ENCODE measurements at regions not wholly inside any gene's neighbourhood (a gene's known extent, or its start where the extent isn't known, plus 50 kb on each side); places are given as distances from the start of the nearest gene placed in this dataset.

GRCh38 chr4:63618883-63619718, 790.1 kb downstream of the TECRL start:
- no peaks in the 10 kb centered on the region for H3K36me3 Mint-ChIP-seq (ENCODE audit: low read depth)
- no peak overlapping the region for H3K27ac Mint-ChIP-seq
- POLR2A ChIA-PET, result no interaction called here
- no peak overlapping the region for H3K4me3 Mint-ChIP-seq
- DNase-seq, result no peak
- H3K9me3 Mint-ChIP-seq, result no peaks in the 10 kb centered on the region
- no peaks in the 10 kb centered on the region for H3K4me1 Mint-ChIP-seq
- no peaks in the 10 kb centered on the region for H3K27me3 Mint-ChIP-seq
- CTCF ChIA-PET, result no interaction called here

GRCh38 chr4:63607169-63607872, 801.9 kb downstream of the TECRL start:
- no peaks in the 10 kb centered on the region for H3K27me3 Mint-ChIP-seq
- no peak overlapping the region for H3K4me3 Mint-ChIP-seq
- no peak overlapping the region for H3K27ac Mint-ChIP-seq
- peaks cover 9% of the 10 kb centered on the region for H3K9me3 Mint-ChIP-seq
- POLR2A ChIA-PET, result no interaction called here
- H3K4me1 Mint-ChIP-seq, result no peaks in the 10 kb centered on the region
- no peaks in the 10 kb centered on the region for H3K36me3 Mint-ChIP-seq (ENCODE audit: low read depth)
- no peak for DNase-seq
- CTCF ChIA-PET, result no interaction called here

DNA sequence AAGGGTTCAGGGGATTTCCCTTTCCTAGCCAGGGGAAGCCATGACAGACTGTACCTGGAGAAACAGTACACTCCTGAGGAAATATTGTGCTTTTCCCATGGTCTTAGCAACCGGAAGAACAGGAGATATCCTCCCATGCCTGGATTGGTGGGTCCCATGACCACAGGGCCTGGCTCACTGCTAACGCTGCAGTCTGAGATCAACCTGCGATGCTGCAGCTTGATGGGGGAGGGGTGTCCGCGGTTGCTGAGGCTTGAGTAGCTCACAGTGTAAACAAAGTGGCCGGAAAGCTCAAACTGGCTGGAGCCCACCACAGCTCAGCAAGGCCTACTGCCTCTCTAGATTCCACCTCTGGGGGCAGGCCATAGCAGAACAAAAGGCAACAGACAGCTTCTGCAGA, 819.5 kb downstream of the TECRL start:
- Mint-ChIP-seq H3K27ac (no peak overlapping the region), H3K4me1 (no peaks in the 10 kb centered on the region), H3K4me3 (no peak overlapping the region), H3K9me3 (peaks cover 15% of the 10 kb centered on the region), H3K36me3 (ENCODE audit: low read depth) (no peaks in the 10 kb centered on the region), H3K27me3 (no peaks in the 10 kb centered on the region)
- ChIA-PET POLR2A (no interaction called here), CTCF (no interaction called here)
- no peak for DNase-seq

DNA sequence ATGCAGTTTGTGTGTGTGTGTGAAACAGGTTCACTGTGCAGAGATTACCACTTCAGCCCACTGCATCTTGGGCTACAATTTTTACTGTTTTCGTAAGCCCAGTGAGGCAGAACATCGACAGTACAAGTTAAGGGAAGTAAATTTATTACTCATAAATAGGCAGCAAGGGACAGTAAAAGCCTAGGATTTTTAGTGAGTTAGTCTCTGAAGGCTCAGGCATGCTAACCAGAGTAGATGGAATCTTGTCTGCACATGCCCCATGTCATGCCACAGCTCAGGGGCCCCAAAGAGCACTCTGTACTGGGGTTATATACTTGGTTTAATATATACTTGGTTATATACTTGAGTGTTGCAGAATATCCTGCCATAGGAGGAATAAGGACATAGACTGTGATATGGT, 825.7 kb downstream of the TECRL start:
- CTCF ChIA-PET, result no interaction called here
- H3K36me3 Mint-ChIP-seq (ENCODE audit: low read depth), result no peaks in the 10 kb centered on the region
- POLR2A ChIA-PET, result interaction anchor here (0.5 kb wide), 1 partner anchor 13 kb away, joined by 3 read pairs; no protein-coding TSS in a partner anchor
- H3K27ac Mint-ChIP-seq, result no peak overlapping the region
- H3K4me3 Mint-ChIP-seq, result no peak overlapping the region
- H3K27me3 Mint-ChIP-seq, result no peaks in the 10 kb centered on the region
- H3K4me1 Mint-ChIP-seq, result no peaks in the 10 kb centered on the region
- DNase-seq, result no peak
- peaks cover 4% of the 10 kb centered on the region for H3K9me3 Mint-ChIP-seq

DNA sequence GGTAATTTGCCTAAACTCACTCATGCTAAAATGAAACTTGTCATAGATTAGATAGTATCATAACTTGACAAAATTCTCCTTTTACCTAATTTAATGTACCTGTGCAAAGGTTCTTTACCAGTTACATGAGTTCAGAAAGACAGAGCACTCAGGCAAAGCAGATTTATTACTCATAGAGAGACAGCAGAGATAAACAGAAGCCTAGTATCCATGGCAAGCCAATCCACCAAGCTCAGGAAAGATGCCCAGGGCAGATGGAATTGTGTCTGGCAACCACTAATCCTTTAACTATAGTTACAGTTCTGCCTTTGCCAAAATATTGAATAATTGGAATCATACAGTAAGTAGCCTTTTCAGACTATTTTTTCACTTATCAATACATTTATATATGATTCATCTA, 826.2 kb downstream of the TECRL start:
- ChIA-PET POLR2A (no interaction called here), CTCF (no interaction called here)
- Mint-ChIP-seq H3K4me1 (no peaks in the 10 kb centered on the region), H3K4me3 (no peak overlapping the region), H3K27me3 (no peaks in the 10 kb centered on the region), H3K9me3 (peaks cover 4% of the 10 kb centered on the region), H3K27ac (no peak overlapping the region), H3K36me3 (ENCODE audit: low read depth) (no peaks in the 10 kb centered on the region)
- DNase-seq, result no peak

- Mint-ChIP-seq H3K27me3 (no peaks in the 10 kb centered on the region), H3K4me1 (no peaks in the 10 kb centered on the region), H3K4me3 (no peak overlapping the region), H3K9me3 (peaks cover 4% of the 10 kb centered on the region), H3K36me3 (ENCODE audit: low read depth) (no peaks in the 10 kb centered on the region), H3K27ac (no peak overlapping the region)
- DNase-seq, result no peak
- ChIA-PET POLR2A (no interaction called here), CTCF (no interaction called here)
Observed at GRCh38 chr4:63580796-63581475, 828.3 kb downstream of the TECRL start.

- peaks cover 4% of the 10 kb centered on the region for H3K9me3 Mint-ChIP-seq
- H3K27ac Mint-ChIP-seq, result no peak overlapping the region
- H3K36me3 Mint-ChIP-seq (ENCODE audit: low read depth), result no peaks in the 10 kb centered on the region
- ChIA-PET CTCF (no interaction called here), POLR2A (no interaction called here)
- H3K4me1 Mint-ChIP-seq, result no peaks in the 10 kb centered on the region
- no peak overlapping the region for H3K4me3 Mint-ChIP-seq
- no peak for DNase-seq
- H3K27me3 Mint-ChIP-seq, result no peaks in the 10 kb centered on the region
Observed at GRCh38 chr4:63578383-63578782, 830.9 kb downstream of the TECRL start.

- Mint-ChIP-seq H3K27ac (no peak overlapping the region), H3K27me3 (no peaks in the 10 kb centered on the region), H3K9me3 (peaks cover 4% of the 10 kb centered on the region), H3K36me3 (ENCODE audit: low read depth) (no peaks in the 10 kb centered on the region), H3K4me3 (no peak overlapping the region), H3K4me1 (no peaks in the 10 kb centered on the region)
- ChIA-PET POLR2A (no interaction called here), CTCF (no interaction called here)
- DNase-seq, result no peak
Observed at GRCh38 chr4:63566658-63567057, 842.6 kb downstream of the TECRL start.

DNA sequence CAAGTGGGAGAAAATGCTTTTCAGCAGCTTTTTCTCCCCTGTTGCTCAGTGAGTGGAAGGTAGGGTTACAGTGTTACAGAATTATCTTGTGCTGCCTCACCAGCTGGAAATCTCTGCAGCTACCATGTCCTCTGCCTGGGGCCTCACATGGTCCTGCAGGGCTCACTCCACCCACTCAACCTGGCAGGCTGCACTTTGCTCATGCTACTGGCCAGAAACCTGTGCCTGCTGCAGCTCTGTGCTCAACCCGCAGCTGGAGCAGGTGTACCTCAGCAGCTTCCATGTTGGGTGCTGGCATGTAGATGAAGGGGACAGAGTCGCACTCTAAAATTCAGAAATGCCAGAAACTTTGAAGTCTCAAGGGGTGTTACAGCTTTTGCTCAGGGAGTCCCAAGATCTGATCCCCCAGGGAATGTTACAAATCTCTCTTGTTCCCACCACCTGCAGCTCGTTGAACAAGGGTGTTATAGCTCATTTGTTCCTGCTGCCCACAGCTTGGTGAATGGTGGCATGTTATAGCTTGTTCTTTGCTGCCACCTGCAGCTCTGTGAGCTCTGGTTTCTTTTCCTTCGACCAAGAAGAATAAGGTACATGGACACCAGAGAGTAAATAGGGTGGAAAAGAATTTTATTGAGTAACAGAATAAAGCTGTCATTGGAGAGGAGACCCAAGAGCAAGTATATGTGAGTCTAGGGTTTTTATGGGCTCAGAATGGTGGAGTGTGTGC, 845.8 kb downstream of the TECRL start:
- Mint-ChIP-seq H3K4me1 (no peaks in the 10 kb centered on the region), H3K27me3 (no peaks in the 10 kb centered on the region), H3K9me3 (peaks cover 5% of the 10 kb centered on the region), H3K36me3 (ENCODE audit: low read depth) (no peaks in the 10 kb centered on the region), H3K4me3 (no peak overlapping the region), H3K27ac (no peak overlapping the region)
- DNase-seq, result no peak
- ChIA-PET CTCF (no interaction called here), POLR2A (no interaction called here)

DNA sequence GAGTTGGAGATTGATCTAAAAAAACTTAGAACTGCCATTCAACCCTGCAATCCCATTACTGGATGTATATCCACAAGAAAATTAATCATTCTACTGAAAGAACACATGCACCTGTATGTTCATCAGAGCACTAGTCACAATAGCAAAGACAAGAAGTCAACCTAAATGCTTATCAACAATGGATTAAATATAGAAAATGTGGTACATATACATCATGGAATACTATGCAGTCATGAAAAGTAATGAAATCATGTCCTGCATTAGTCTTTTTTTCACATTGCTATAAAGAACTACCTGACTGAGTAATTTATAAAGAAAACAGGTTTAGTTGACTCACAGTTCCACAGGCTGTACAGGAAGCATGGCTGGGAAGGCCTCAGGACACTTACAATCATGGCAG, 850.5 kb downstream of the TECRL start:
- peaks cover 11% of the 10 kb centered on the region for H3K9me3 Mint-ChIP-seq
- no peak for DNase-seq
- POLR2A ChIA-PET, result no interaction called here
- H3K4me1 Mint-ChIP-seq, result no peaks in the 10 kb centered on the region
- H3K27ac Mint-ChIP-seq, result no peak overlapping the region
- no peaks in the 10 kb centered on the region for H3K27me3 Mint-ChIP-seq
- no peaks in the 10 kb centered on the region for H3K36me3 Mint-ChIP-seq (ENCODE audit: low read depth)
- no peak overlapping the region for H3K4me3 Mint-ChIP-seq
- CTCF ChIA-PET, result no interaction called here

GRCh38 chr4:63556332-63556731, 852.9 kb downstream of the TECRL start:
- no peaks in the 10 kb centered on the region for H3K36me3 Mint-ChIP-seq (ENCODE audit: low read depth)
- H3K9me3 Mint-ChIP-seq, result peaks cover 11% of the 10 kb centered on the region
- CTCF ChIA-PET, result no interaction called here
- no peak overlapping the region for H3K27ac Mint-ChIP-seq
- no peaks in the 10 kb centered on the region for H3K27me3 Mint-ChIP-seq
- no peak overlapping the region for H3K4me3 Mint-ChIP-seq
- no peak for DNase-seq
- no peaks in the 10 kb centered on the region for H3K4me1 Mint-ChIP-seq
- POLR2A ChIA-PET, result no interaction called here

DNA sequence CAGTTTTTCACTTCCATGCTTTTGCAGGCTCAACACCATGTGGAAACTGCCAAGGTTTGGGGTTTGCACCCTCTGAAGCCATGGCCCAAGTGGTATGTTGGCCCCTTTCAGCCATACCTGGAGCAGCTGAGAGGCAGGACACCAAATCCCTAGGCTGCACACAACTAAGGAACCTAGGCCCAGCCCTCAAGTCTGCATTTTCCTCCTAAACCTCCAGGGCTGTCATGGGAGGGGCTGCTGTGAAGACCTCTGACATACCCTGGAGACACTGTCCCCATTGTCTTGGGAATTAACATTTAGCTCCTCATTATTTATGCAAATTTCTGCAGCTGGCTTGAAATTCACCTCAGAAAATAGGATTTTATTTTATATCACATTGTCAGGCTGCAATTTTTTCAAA, 856.1 kb downstream of the TECRL start:
- ChIA-PET POLR2A (no interaction called here), CTCF (no interaction called here)
- Mint-ChIP-seq H3K27me3 (no peaks in the 10 kb centered on the region), H3K4me3 (no peak overlapping the region), H3K36me3 (ENCODE audit: low read depth) (no peaks in the 10 kb centered on the region), H3K9me3 (peaks cover 3% of the 10 kb centered on the region), H3K4me1 (no peaks in the 10 kb centered on the region), H3K27ac (no peak overlapping the region)
- DNase-seq, result no peak

DNA sequence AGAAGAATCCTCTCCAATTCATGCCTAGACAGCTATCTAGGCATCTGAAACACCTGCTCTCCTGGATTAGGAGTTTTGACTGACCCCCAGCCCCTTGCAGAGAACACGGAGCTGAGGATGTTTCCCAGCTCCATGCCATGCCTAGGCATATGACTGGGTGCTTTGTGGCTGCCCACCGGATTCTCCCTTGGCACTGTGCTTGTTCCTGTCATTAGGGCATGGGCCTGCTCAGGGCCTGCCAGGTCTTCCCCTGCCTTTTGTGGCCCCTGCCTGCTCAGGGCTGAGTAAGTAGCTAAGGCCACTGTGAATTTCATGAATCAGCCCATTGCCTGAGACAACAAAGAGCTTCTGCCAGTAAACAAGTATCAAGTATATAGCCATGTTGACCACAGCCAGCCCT, 867.4 kb downstream of the TECRL start:
- ChIA-PET POLR2A (no interaction called here), CTCF (no interaction called here)
- H3K9me3 Mint-ChIP-seq, result peaks cover 10% of the 10 kb centered on the region
- H3K36me3 Mint-ChIP-seq (ENCODE audit: low read depth), result no peaks in the 10 kb centered on the region
- H3K4me3 Mint-ChIP-seq, result no peak overlapping the region
- H3K4me1 Mint-ChIP-seq, result no peaks in the 10 kb centered on the region
- H3K27me3 Mint-ChIP-seq, result no peaks in the 10 kb centered on the region
- no peak overlapping the region for H3K27ac Mint-ChIP-seq
- no peak for DNase-seq

Measured in activated CD4-positive, alpha-beta T cell treated with anti-CD3 and anti-CD28 coated beads, Interleukin-2, amount 10 ng/mL, durations not matched to agents 7 days and 5 days (primary cell).